GM23248 (cell line): ENCODE measurements at regions not wholly inside any gene's neighbourhood (a gene's known extent, or its start where the extent isn't known, plus 50 kb on each side); places are given as distances from the start of the nearest gene placed in this dataset.
A peak's percentile ranks its signal among the peaks of the same experiment; 100 is the strongest.

Experiments used
- DNase-seq: peaks from one replicate; pipeline ENCODE4 v3.0.0-alpha.2; 2015
- H2AFZ ChIP-seq: fragments of 200-600 bp; sonication (generic); 2 replicates; pipeline ENCODE4 v1.6.1; 2016; ENCODE audit warnings: antibody characterized with exemption
- H3F3A ChIP-seq: fragments of 200-600 bp; sonication (generic); 2 replicates; pipeline ENCODE4 v1.6.1; 2016; ENCODE audit warnings: mild to moderate bottlenecking, antibody characterized with exemption, mixed run types; ENCODE audit not compliant: insufficient read depth
- H3K27ac ChIP-seq: fragments of 200-600 bp; sonication (generic); 2 replicates; pipeline ENCODE4 v1.5.1; 2016; ENCODE audit warnings: mild to moderate bottlenecking
- H3K27me3 ChIP-seq: fragments of 200-600 bp; sonication (generic); replicated peaks from 2 replicates; pipeline ENCODE4 v1.6.1; 2016; ENCODE audit warnings: mild to moderate bottlenecking; ENCODE audit not compliant: insufficient read depth
- H3K36me3 ChIP-seq: fragments of 200-600 bp; sonication (generic); 2 replicates; pipeline ENCODE4 v1.6.1; 2016; ENCODE audit warnings: low read depth, mild to moderate bottlenecking
- H3K4me1 ChIP-seq: fragments of 200-600 bp; sonication (generic); 2 replicates; pipeline ENCODE4 v1.6.1; 2016; ENCODE audit warnings: mild to moderate bottlenecking; ENCODE audit not compliant: insufficient read depth
- H3K4me2 ChIP-seq: fragments of 200-600 bp; sonication (generic); one replicate; pipeline ENCODE4 v1.6.1; 2016; ENCODE audit warnings: mild to moderate bottlenecking; ENCODE audit not compliant: unreplicated experiment
- H3K4me3 ChIP-seq: fragments of 200-600 bp; sonication (generic); 2 replicates; pipeline ENCODE4 v1.5.1; 2016; ENCODE audit warnings: mild to moderate bottlenecking
- H3K79me2 ChIP-seq: fragments of 200-600 bp; sonication (generic); 2 replicates; pipeline ENCODE4 v1.6.1; 2016; ENCODE audit warnings: mild to moderate bottlenecking; ENCODE audit not compliant: insufficient read depth
- H3K9ac ChIP-seq: fragments of 200-600 bp; sonication (generic); 2 replicates; pipeline ENCODE4 v1.6.1; 2016; ENCODE audit warnings: mild to moderate bottlenecking
- H3K9me2 ChIP-seq: fragments of 200-600 bp; sonication (generic); 2 replicates; pipeline ENCODE4 v1.6.1; 2016; ENCODE audit warnings: mixed run types, mild to moderate bottlenecking, moderate library complexity; ENCODE audit not compliant: insufficient read depth
- H3K9me3 ChIP-seq: fragments of 200-600 bp; sonication (generic); one replicate; pipeline ENCODE4 v1.6.1; 2017; ENCODE audit warnings: low read depth
- H4K20me1 ChIP-seq: fragments of 200-600 bp; sonication (generic); 2 replicates; pipeline ENCODE4 v1.6.0; 2016; ENCODE audit not compliant: insufficient read depth
- EZH2 ChIP-seq: fragments of 200-600 bp; sonication (generic); IDR thresholded peaks from 2 replicates; pipeline ENCODE4 v1.6.1; 2018; ENCODE audit warnings: antibody characterized with exemption, mild to moderate bottlenecking; ENCODE audit not compliant: insufficient read depth, poor library complexity, severe bottlenecking
- EZH2phosphoT487 ChIP-seq: fragments of 200-600 bp; sonication (generic); IDR thresholded peaks from 2 replicates; pipeline ENCODE4 v1.6.1; 2018; ENCODE audit warnings: antibody characterized with exemption, moderate library complexity, mild to moderate bottlenecking, low read depth; ENCODE audit not compliant: insufficient read depth
- WGBS, 2 experiments: methylation state at CpG; one replicate each; pipeline ENCODE4 v1.1.6; 2015 to 2017; ENCODE audit warnings: low lambda C conversion rate in 2 of 2, low coverage in 1 of 2; ENCODE audit errors: missing lambda C conversion rate in 2 of 2; 5-methylcytosine and 5-hydroxymethylcytosine counted together
- in situ Hi-C: fragments of 300-500 bp; cut with MboI; formaldehyde crosslinking; loops from 2 replicates; pipeline ENCODE4 v1.15.0; 2020

DNA sequence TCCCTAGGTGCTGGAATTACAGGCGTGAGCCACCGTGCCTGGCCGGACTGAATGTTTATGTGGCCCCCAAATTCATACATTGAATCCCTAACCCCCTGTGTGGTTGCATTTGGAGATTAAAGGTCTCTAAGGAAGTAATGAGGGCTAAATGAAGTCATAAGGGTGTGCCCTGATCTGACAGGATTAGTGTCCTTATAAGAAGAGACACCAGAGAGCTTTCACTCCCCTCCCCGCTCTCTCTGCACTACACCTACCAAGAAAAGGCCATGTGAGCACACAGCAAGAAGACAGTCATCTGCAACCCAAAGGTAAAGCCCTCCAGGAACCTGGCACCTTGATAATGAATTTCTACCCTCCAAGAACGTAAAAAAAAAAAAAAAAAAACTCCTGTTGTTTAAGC, 212.1 kb upstream of the CAND1 start:
- no peak overlapping the region for H3K4me2 ChIP-seq
- no peak overlapping the region for H3K4me3 ChIP-seq
- H3K79me2 ChIP-seq: no peaks in the 10 kb centered on the region
- no peaks in the 10 kb centered on the region for H3K9me2 ChIP-seq
- in situ Hi-C loops: no loop called here
- no peaks in the 10 kb centered on the region for H4K20me1 ChIP-seq
- H3K4me1 ChIP-seq: no peaks in the 10 kb centered on the region
- no peaks in the 10 kb centered on the region for H3K36me3 ChIP-seq
- H3K9ac ChIP-seq: no peak overlapping the region
- TF ChIP-seq EZH2 (no peak), EZH2phosphoT487 (no peak)
- no peak overlapping the region for H2AFZ ChIP-seq
- no peak overlapping the region for H3K27ac ChIP-seq
- H3F3A ChIP-seq: no peaks in the 10 kb centered on the region
- 39 to 49% methylated on average over 5 of the region's 5 CpGs for WGBS, 2 experiments
- H3K9me3 ChIP-seq: no peaks in the 10 kb centered on the region
- no peaks in the 10 kb centered on the region; the same call in 1 of the 2 replicates for H3K27me3 ChIP-seq
- DNase-seq: no peak

DNA sequence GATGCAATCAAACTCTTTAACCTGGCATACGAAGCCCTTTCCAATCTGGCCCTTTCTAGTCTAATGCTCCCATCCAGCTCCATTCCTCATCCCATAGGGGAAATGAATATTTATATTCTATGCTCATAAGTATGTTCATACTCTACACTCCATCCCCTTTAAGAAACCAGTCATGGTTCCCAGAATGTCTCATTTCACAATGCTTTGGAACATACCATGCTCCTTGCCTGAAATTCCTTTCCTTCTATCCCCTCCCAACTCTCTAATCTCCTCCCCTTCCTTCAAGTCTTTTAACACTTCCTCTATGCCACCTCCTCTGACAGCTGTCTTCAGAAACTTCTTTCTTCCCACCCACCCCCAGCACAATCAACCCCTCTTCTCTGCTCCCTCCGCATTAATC, 207.0 kb upstream of the CAND1 start:
- Histone ChIP-seq H3K4me2 (no peak overlapping the region), H3K27ac (no peak overlapping the region), H3K9me3 (no peaks in the 10 kb centered on the region), H3K4me3 (no peak overlapping the region), H3K27me3 (peaks cover 13% of the 10 kb centered on the region), H3K79me2 (no peaks in the 10 kb centered on the region), H2AFZ (no peak overlapping the region), H3K36me3 (no peaks in the 10 kb centered on the region), H4K20me1 (no peaks in the 10 kb centered on the region), H3F3A (no peaks in the 10 kb centered on the region), H3K4me1 (no peaks in the 10 kb centered on the region), H3K9me2 (no peaks in the 10 kb centered on the region), H3K9ac (no peak overlapping the region)
- DNase-seq: no peak
- TF ChIP-seq EZH2 (no peak), EZH2phosphoT487 (no peak)
- in situ Hi-C loops: no loop called here
- 31 to 39% methylated on average over 2 of the region's 2 CpGs for WGBS, 2 experiments

DNA sequence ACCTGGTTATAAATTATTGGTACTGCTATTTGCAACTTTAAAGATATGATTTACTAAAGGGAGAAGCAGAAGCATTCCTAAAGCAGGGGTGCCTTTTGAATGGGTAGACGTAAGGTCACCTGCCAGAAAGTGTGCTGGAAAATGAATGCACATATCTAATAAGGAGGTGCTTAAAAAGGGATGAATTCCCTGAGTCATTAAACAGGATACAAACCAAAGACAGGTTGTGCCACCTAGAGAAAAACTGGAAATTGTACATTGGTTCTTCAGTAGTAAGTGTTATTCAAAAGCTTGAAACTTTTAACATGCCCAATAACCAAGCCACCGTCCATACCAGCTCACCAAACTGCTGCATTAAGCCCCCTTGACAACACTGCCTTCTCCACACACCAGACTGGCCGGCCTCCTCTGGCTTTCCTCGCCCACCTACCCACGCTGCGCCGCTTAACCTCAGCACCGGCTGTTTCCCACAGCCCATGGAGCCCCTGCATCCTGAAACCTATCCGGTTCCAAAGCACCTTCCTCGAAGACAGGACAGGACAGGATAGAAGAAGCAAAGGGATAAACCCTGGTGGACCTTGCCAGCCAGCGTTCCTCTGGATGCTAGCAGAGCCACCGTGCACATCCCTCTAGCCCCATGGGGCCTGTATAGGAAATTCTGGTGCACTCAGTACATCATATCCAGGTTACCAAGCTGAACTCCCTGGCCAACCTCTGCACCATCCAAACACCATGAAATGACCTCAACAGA, 201.5 kb upstream of the CAND1 start:
- H3K4me2 ChIP-seq: no peak overlapping the region
- no peak overlapping the region for H3K9ac ChIP-seq
- H3K9me3 ChIP-seq: no peaks in the 10 kb centered on the region
- peaks cover 50% of the 10 kb centered on the region for H3K27me3 ChIP-seq
- H3K27ac ChIP-seq: no peak overlapping the region
- H3K79me2 ChIP-seq: no peaks in the 10 kb centered on the region
- 55 to 59% methylated on average over 12 of the region's 12 CpGs for WGBS, 2 experiments
- no peak for DNase-seq
- H4K20me1 ChIP-seq: no peaks in the 10 kb centered on the region
- no peaks in the 10 kb centered on the region for H3F3A ChIP-seq
- no peaks in the 10 kb centered on the region for H3K4me1 ChIP-seq
- H3K4me3 ChIP-seq: no peak overlapping the region
- no peaks in the 10 kb centered on the region for H3K36me3 ChIP-seq
- TF ChIP-seq EZH2phosphoT487: no peak
- peak; percentile 18 for TF ChIP-seq EZH2
- no peak overlapping the region for H2AFZ ChIP-seq
- H3K9me2 ChIP-seq: no peaks in the 10 kb centered on the region
- in situ Hi-C loops: no loop called here

DNA sequence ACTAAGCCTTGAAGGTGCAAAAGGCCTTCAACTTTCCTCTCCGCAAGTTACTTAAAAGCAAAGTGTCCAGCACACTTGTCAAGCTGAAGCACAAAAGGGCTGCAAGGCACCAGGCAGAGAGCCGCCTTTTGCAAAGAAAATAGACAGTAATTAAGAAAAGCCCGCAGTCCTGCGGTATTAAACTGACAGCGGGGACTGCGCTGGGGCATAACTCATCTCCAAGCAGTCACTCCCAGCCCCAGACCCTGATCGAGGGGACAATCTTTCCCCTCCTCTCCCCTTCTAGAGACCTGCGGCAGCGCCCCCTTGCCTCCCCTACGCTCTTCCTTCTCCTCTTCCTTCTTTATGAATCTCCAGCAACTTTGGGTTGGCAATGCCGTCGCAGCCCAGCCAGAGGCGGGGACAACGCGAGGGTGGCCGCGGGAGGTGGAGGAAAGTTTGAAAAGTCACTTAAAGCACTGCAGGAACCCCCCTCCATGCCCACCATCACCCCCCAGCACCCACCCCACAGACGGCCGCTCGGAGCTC, 200.9 kb upstream of the CAND1 start:
- TF ChIP-seq EZH2phosphoT487 (no peak), EZH2 (peak; percentile 56)
- in situ Hi-C loops: no loop called here
- DNase-seq: no peak
- Histone ChIP-seq H3F3A (no peaks in the 10 kb centered on the region), H3K9me3 (no peaks in the 10 kb centered on the region), H3K27me3 (peaks cover 54% of the 10 kb centered on the region), H3K4me3 (no peak overlapping the region; the same call in 1 of the 2 replicates), H4K20me1 (no peaks in the 10 kb centered on the region), H3K36me3 (no peaks in the 10 kb centered on the region), H3K4me2 (no peak overlapping the region), H3K9me2 (no peaks in the 10 kb centered on the region), H3K79me2 (no peaks in the 10 kb centered on the region), H2AFZ (no peak overlapping the region), H3K9ac (no peak overlapping the region), H3K27ac (no peak overlapping the region), H3K4me1 (no peaks in the 10 kb centered on the region)
- 2% methylated on average over 17 to 20 of the region's 20 CpGs for WGBS, 2 experiments
